Subcutaneous abdominal adipose tissue (tissue), 5 donors: ENCODE measurements at regions not wholly inside any gene's neighbourhood (a gene's known extent, or its start where the extent isn't known, plus 50 kb on each side); places are given as distances from the start of the nearest gene placed in this dataset.

Experiments
- H3K27ac ChIP-seq: one replicate; pipeline ENCODE4 v1.7.0; 2013; ENCODE audit warnings: low read depth, mild to moderate bottlenecking, inconsistent platforms, low read length, moderate library complexity
- H3K27me3 ChIP-seq, 5 donors: one replicate each; pipeline ENCODE4 v1.7.0; 2013; ENCODE audit warnings: low read length in 5 of 5, inconsistent platforms in 1 of 5; ENCODE audit not compliant: control insufficient read depth in 5 of 5, insufficient read depth in 4 of 5
- H3K36me3 ChIP-seq, 5 donors: one replicate each; pipeline ENCODE4 v1.7.0; 2013; ENCODE audit warnings: low read length in 5 of 5; ENCODE audit not compliant: control insufficient read depth in 5 of 5, insufficient read depth in 5 of 5
- H3K4me1 ChIP-seq, 5 donors: one replicate each; pipeline ENCODE4 v1.7.0; 2013; ENCODE audit warnings: low read length in 5 of 5, mild to moderate bottlenecking in 3 of 5, moderate library complexity in 1 of 5; ENCODE audit not compliant: control insufficient read depth in 5 of 5, insufficient read depth in 5 of 5
- H3K4me3 ChIP-seq, 5 donors: one replicate each; pipeline ENCODE4 v1.7.0; 2013; ENCODE audit warnings: low read length in 5 of 5, low read depth in 1 of 5
- H3K9ac ChIP-seq, 5 donors: one replicate each; pipeline ENCODE4 v1.7.0; 2013; ENCODE audit warnings: low read length in 5 of 5, mild to moderate bottlenecking in 4 of 5, moderate library complexity in 3 of 5
- H3K9me3 ChIP-seq, 5 donors: one replicate each; pipeline ENCODE4 v1.7.0; 2013; ENCODE audit warnings: low read length in 5 of 5; ENCODE audit not compliant: control insufficient read depth in 5 of 5
- donor health status: healthy.
- donor health status: healthy.
- donor health status: healthy.
- donor health status: healthy.
- donor health status: healthy.

DNA sequence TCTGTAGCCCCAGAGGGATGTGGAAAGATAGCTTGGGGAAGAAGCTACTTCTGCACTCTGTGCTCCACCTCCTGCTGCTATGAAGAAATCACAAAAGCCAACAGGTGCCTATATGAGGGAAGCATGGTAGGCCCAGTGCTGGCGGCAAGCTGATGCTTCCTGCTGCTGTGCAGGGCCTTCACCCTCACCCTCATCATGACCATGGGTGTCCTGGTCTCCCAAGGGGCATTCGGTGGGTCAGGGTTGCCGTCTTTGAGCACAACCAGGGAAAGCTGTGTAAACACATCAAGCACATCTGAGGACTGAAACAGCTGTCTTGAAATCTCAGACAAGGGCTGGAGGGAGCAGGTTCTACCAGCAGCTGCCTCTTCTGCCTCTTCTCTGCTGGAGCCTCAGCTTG lies 184.0 kb downstream of the FNDC1 start:
- H3K9me3 ChIP-seq = no peaks in the 10 kb centered on the region
- H3K4me3 ChIP-seq = no peak overlapping the region
- H3K36me3 ChIP-seq = no peaks in the 10 kb centered on the region
- H3K4me1 ChIP-seq = no peaks in the 10 kb centered on the region
- peaks cover 0 to 3% (median 0%) of the 10 kb centered on the region in 5 donors for H3K27me3 ChIP-seq
- H3K27ac ChIP-seq = no peak overlapping the region
- no peak overlapping the region for H3K9ac ChIP-seq

DNA sequence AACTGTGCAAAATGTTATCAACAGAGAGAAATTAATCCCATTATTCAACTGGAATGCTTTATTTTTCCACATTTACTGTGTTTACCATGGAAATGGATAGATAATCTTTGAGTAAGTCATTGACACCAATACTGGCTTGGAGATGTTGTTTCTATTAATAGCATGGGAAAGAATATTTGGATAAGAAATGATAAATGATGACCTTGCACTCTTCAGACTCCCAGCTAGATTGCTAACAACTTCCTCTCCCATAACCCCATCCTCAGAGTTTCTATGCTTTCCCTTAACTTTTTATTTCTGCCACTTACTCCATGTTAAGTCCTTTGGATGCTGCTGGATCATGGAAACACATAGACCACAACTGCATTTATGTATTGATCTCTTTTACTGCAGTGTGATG lies 182.5 kb downstream of the FNDC1 start:
- Histone ChIP-seq H3K9ac (no peak overlapping the region), H3K4me3 (no peak overlapping the region), H3K36me3 (no peaks in the 10 kb centered on the region), H3K9me3 (no peaks in the 10 kb centered on the region), H3K27me3 (peaks cover 0 to 3% (median 0%) of the 10 kb centered on the region in 5 donors), H3K27ac (no peak overlapping the region), H3K4me1 (no peaks in the 10 kb centered on the region)

DNA sequence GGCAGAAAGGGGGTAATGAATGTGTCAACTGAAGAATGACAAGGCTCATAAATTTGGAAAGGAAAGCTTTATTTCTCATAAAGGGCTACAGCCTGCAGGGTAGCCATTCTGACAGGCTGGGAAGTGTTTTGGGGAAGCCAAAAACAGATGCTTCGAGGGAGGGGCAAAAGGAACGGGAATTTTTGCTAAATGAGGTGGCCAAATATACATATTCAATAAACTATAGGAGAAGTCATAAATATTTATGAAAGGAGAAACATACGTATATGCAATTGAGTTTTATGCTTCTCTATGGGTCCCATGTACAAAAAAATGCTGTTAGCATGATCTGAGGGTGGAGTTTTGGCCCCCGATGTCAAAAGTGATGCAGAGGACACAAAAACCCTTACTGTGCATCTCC lies 180.7 kb downstream of the FNDC1 start:
- no peak overlapping the region for H3K4me3 ChIP-seq
- H3K27me3 ChIP-seq = no peaks in the 10 kb centered on the region
- no peak overlapping the region for H3K27ac ChIP-seq
- no peaks in the 10 kb centered on the region for H3K36me3 ChIP-seq
- H3K4me1 ChIP-seq = no peaks in the 10 kb centered on the region
- H3K9me3 ChIP-seq = no peaks in the 10 kb centered on the region
- no peak overlapping the region for H3K9ac ChIP-seq

DNA sequence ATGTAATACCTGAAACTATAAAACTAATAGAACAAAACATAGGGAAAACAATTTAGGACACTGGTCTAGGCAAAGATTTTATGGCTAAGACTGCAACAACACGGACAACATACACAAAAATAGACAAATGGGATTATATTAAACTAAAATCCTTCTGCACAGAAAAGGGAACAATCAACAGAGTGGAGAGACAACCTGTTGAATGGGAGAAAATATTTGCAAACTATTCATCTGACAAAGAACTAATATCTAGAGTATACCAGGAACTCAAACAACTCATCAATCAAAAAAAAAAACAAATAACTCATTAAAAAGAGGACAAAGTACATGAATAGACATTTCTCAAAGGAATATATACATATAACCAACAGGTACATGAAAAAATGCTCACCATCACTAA lies 174.5 kb downstream of the FNDC1 start:
- H3K27me3 ChIP-seq = no peaks in the 10 kb centered on the region
- no peak overlapping the region for H3K4me3 ChIP-seq
- no peaks in the 10 kb centered on the region for H3K4me1 ChIP-seq
- no peak overlapping the region for H3K9ac ChIP-seq
- H3K36me3 ChIP-seq = no peaks in the 10 kb centered on the region
- no peak overlapping the region for H3K27ac ChIP-seq
- H3K9me3 ChIP-seq = no peaks in the 10 kb centered on the region

DNA sequence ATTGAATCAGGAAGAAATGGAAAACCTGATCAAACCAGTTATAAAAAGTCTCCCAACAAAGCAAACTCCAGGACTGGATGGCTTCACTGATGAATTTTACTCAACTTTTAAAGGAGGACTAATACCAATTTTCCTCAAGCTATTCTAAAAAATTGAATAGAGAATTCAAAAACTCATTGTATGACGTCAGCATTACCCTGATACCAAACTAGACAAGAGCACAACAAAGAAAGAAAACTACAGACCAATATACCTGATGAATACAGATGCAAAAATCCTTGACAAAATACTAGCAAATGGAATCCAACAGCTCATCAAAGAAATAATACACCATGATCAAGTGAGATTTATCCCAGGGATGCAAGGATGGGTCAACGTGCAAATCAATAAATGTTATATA lies 172.9 kb downstream of the FNDC1 start:
- Histone ChIP-seq H3K27me3 (no peaks in the 10 kb centered on the region), H3K27ac (no peak overlapping the region), H3K36me3 (no peaks in the 10 kb centered on the region), H3K4me1 (no peaks in the 10 kb centered on the region), H3K9ac (no peak overlapping the region), H3K4me3 (no peak overlapping the region), H3K9me3 (peaks cover 0 to 6% (median 0%) of the 10 kb centered on the region in 5 donors)

DNA sequence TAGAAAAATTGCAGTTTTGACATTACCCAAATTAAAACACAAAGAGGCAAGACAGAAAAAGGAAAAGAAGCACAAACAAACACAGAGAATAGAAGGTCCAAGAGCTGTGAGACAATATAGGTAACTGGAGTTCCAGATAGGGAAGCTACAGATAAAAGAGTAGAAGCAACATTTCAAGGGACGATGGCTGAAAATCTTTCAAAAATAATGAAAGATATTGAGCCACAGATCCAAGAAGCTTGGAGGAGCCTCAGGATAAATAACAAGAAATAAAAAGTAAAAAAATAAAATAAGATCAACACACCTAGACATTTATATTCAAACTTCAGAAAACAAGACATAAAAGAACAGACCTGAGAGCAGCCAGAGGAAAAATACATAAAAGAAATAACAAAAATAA lies 164.9 kb downstream of the FNDC1 start:
- Histone ChIP-seq H3K27ac (no peak overlapping the region), H3K27me3 (no peaks in the 10 kb centered on the region), H3K9ac (no peak overlapping the region), H3K4me3 (no peak overlapping the region), H3K4me1 (no peaks in the 10 kb centered on the region), H3K36me3 (no peaks in the 10 kb centered on the region), H3K9me3 (peaks cover 0 to 11% (median 4%) of the 10 kb centered on the region in 5 donors)

DNA sequence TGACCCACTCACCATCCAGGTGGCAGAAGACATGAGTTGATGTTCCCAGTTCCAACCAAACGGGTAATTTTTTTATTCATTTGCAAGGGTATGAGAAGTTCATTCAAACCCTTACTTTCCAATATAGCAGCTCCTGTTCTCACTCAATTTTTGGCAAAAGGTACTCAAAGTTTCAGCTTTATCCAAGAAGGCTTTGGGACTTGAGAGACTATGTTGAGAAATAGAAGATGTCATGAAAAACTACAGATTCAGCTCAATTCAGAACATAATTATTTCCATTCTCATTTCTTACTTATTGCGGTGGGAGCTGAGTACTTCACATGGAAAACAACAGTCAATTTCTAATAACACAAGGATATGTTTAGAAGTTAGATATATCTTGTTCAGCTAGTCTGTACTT lies 162.3 kb downstream of the FNDC1 start:
- Histone ChIP-seq H3K4me1 (no peaks in the 10 kb centered on the region), H3K36me3 (no peaks in the 10 kb centered on the region), H3K27ac (no peak overlapping the region), H3K9ac (no peak overlapping the region), H3K9me3 (peaks cover 0 to 6% (median 2%) of the 10 kb centered on the region in 5 donors), H3K4me3 (no peak overlapping the region), H3K27me3 (no peaks in the 10 kb centered on the region)

DNA sequence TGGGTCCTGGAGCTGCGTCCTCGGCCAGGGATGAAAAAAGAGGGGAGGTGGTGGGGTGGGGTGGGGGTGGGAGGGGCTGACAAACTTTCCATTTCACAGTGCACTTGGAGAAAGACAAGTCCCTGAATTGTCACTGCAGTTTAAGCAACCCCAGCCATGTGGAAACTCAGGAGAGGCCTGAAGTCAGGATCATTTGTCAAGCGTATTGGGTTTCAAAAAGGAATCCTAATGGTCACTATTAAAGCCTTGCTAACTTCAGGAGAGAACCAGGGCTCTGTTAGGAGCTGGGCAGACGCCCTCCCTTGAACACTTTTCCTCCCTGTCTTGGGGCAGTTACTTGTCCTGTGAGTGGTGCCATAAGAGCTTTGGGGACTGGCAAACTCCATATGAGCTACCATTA lies 159.9 kb downstream of the FNDC1 start:
- no peaks in the 10 kb centered on the region for H3K36me3 ChIP-seq
- H3K27ac ChIP-seq = no peak overlapping the region
- H3K4me3 ChIP-seq = no peak overlapping the region
- peaks cover 0 to 11% (median 0%) of the 10 kb centered on the region in 5 donors for H3K4me1 ChIP-seq
- H3K9ac ChIP-seq = no peak overlapping the region
- peaks cover 0 to 6% (median 1%) of the 10 kb centered on the region in 5 donors for H3K9me3 ChIP-seq
- no peaks in the 10 kb centered on the region for H3K27me3 ChIP-seq

DNA sequence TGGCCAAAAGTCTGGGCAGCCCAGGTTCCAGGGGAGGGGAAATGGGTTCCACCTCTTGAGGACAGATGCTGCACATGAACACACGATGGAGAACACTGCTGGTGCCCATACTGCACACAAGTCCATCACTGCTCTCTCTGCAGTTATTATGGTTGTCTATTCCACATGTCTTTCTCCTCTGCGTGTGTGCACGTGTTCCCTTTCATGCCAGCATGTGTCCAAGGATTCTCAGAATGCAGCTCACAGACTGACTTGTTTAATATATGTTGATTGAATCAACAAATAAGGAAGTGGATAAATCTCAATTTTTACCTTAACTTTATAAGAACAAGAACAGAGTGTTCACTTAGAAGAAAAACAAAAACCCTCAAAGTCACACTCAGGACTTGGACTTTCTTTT lies 158.9 kb downstream of the FNDC1 start:
- Histone ChIP-seq H3K4me3 (no peak overlapping the region), H3K4me1 (peaks cover 0 to 11% (median 0%) of the 10 kb centered on the region in 5 donors), H3K9me3 (peaks cover 0 to 1% (median 0%) of the 10 kb centered on the region in 5 donors), H3K9ac (no peak overlapping the region), H3K27me3 (no peaks in the 10 kb centered on the region), H3K27ac (no peak overlapping the region), H3K36me3 (no peaks in the 10 kb centered on the region)

DNA sequence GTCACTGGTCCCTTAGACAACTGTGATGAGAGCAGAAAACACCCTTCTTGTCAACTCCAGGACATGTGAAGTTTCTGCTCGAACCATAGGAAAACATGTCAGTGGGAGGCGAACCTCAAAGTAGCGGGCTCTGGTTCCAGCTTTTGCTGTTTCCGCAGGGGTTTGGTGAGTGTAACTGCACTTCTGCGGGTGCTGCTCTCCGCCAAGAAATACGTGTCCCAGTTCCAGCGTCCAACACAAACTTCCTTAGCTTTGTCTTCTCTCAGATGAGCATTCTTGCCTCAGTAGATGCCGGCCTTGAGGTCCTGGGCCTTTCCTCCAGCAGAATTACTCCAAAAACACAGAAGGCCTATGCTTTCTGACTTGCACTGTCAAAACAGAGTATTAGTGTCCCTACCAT lies 156.3 kb downstream of the FNDC1 start:
- Histone ChIP-seq H3K9me3 (no peaks in the 10 kb centered on the region), H3K36me3 (no peaks in the 10 kb centered on the region), H3K9ac (no peak overlapping the region), H3K4me3 (no peak overlapping the region), H3K27me3 (no peaks in the 10 kb centered on the region), H3K4me1 (peaks cover 0 to 11% (median 0%) of the 10 kb centered on the region in 5 donors), H3K27ac (no peak overlapping the region)

DNA sequence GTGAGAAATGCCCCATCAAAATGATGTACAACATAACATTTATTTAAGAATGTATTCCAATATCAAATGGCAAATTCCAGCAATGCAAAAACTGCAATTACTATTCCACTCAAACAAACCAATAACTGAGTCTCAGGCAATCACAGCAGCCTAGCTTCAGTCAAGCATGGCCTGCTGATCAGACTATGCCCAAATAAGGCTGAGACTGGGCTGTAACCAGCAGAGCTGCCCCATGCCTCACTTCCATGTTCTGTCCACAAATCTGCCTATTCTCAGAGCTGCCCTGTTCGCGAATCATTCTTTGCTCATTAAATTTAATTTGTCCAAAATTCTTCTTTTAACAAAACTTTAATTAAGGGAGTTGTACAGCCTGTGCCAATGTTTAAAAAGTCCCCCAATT lies 155.4 kb downstream of the FNDC1 start:
- no peak overlapping the region for H3K4me3 ChIP-seq
- no peaks in the 10 kb centered on the region for H3K9me3 ChIP-seq
- H3K9ac ChIP-seq = no peak overlapping the region
- no peak overlapping the region for H3K27ac ChIP-seq
- H3K27me3 ChIP-seq = no peaks in the 10 kb centered on the region
- H3K36me3 ChIP-seq = no peaks in the 10 kb centered on the region
- H3K4me1 ChIP-seq = peaks cover 0 to 11% (median 0%) of the 10 kb centered on the region in 5 donors
